HepG2 (cell line): ENCODE measurements at regions not wholly inside any gene's neighbourhood (a gene's known extent, or its start where the extent isn't known, plus 50 kb on each side); places are given as distances from the start of the nearest gene placed in this dataset.

Experiments
- ATAC-seq: fragments of 200-7000 bp; cut with Tn5 transposase; 3 replicates; pipeline ENCODE4 v1.9.1; 2020; ENCODE audit warnings: mild to moderate bottlenecking, moderate library complexity
- BruUV-seq: library from RNA; stranded (reverse); fragments of 400-500 nt; replicated peaks from 2 replicates; lab custom pipeline; 2021; lab: Mats Ljungman, UMichigan
- CTCF ChIA-PET: fragments of 300-600 bp; formaldehyde crosslinking; extraction: SDS; loops from one replicate; lab custom pipeline; 2021; ENCODE audit warnings: low total read pairs, inconsistent platforms, low intra/inter-chr PET ratio; lab: Yijun Ruan, JAX
- POLR2A ChIA-PET: fragments of 350-600 bp; sonication (Branson Sonifier 250); formaldehyde crosslinking; loops from one replicate; lab custom pipeline; 2020; ENCODE audit warnings: antibody characterized with exemption, inconsistent platforms; lab: Yijun Ruan, JAX
- DNase-seq: peaks from one replicate; pipeline ENCODE4 v3.0.0-alpha.2; 2015; ENCODE audit warnings: low spot score
- FAIRE-seq: peaks from 3 replicates; lab custom pipeline; 2011; peaks lifted over from hg19 to GRCh38; lab: Jason Lieb, UNC
- H2AFZ ChIP-seq: one replicate; pipeline ENCODE4 v1.6.1; 2011; ENCODE audit warnings: low read length, inconsistent platforms
- H3K27ac ChIP-seq: fragments of 300-600 bp; 3 replicates; pipeline ENCODE4 v1.8.0; 2011; ENCODE audit warnings: mixed run types, mild to moderate bottlenecking, mixed read lengths, low read length, inconsistent platforms; ENCODE audit not compliant: insufficient read depth; ENCODE audit errors: extremely low read length
- H3K27me3 ChIP-seq, 2 experiments: fragments of 200-600 bp in 1 of 2; 2 replicates in 1 of 2; 3 replicates in 1 of 2; pipeline versions ENCODE4 v1.6.0 to v1.8.0; 2011; ENCODE audit warnings: low read length in 2 of 2, mild to moderate bottlenecking in 2 of 2, moderate library complexity in 2 of 2, inconsistent platforms in 1 of 2; ENCODE audit not compliant: insufficient read depth in 2 of 2, control insufficient read depth in 1 of 2
- H3K36me3 ChIP-seq, 2 experiments: fragments of 200-600 bp in 1 of 2; replicated peaks in 1 of 2; 2 replicates in 1 of 2; 3 replicates in 1 of 2; pipeline versions ENCODE4 v1.5.1 to v1.8.0; 2011; ENCODE audit warnings: low read length in 2 of 2, inconsistent platforms in 1 of 2; ENCODE audit not compliant: insufficient read depth in 2 of 2, control insufficient read depth in 1 of 2
- H3K4me1 ChIP-seq: 2 replicates; pipeline ENCODE4 v1.5.1; 2012; ENCODE audit warnings: low read length, inconsistent platforms; ENCODE audit not compliant: insufficient read depth
- H3K4me2 ChIP-seq: 2 replicates; pipeline ENCODE4 v1.6.0; 2011; ENCODE audit warnings: low read depth, low read length, inconsistent platforms
- H3K4me3 ChIP-seq, 3 experiments: fragments of 200-600 bp in 1 of 3; sonication (generic), shearing (Covaris generic) in 1 of 3; replicated peaks in 1 of 3; 2 replicates each; pipeline ENCODE4 v1.5.1; 2011 to 2016; ENCODE audit warnings: low read length in 3 of 3, inconsistent platforms in 2 of 3, low read depth in 2 of 3, mild to moderate bottlenecking in 2 of 3, control low read depth in 1 of 3, mixed read lengths in 1 of 3; ENCODE audit not compliant: insufficient read depth in 1 of 3
- H3K79me2 ChIP-seq: one replicate; pipeline ENCODE4 v1.6.1; 2011; ENCODE audit warnings: low read length, inconsistent platforms; ENCODE audit not compliant: insufficient read depth
- H3K9ac ChIP-seq: 2 replicates; pipeline ENCODE4 v1.6.0; 2011; ENCODE audit warnings: mild to moderate bottlenecking, low read depth, low read length, inconsistent platforms; ENCODE audit not compliant: insufficient read depth
- H3K9me3 ChIP-seq: 2 replicates; pipeline ENCODE4 v1.5.1; 2012; ENCODE audit warnings: mild to moderate bottlenecking, low read length
- H4K20me1 ChIP-seq: 2 replicates; pipeline ENCODE4 v1.6.0; 2011; ENCODE audit warnings: inconsistent platforms, mild to moderate bottlenecking, low read length, moderate library complexity; ENCODE audit not compliant: insufficient read depth
- AHDC1 ChIP-seq: sonication (generic); formaldehyde crosslinking; IDR thresholded peaks from 2 replicates; pipeline ENCODE4 v1.5.1; 2020; ENCODE audit warnings: mild to moderate bottlenecking, missing genetic modification reagents, borderline replicate concordance
- ATRX ChIP-seq: sonication (generic); formaldehyde crosslinking; IDR thresholded peaks from 2 replicates; pipeline ENCODE4 v1.4.0; 2020; ENCODE audit warnings: missing genetic modification reagents, borderline replicate concordance
- ELF3 ChIP-seq: IDR thresholded peaks from 2 replicates; pipeline ENCODE4 v1.6.1; 2016; ENCODE audit warnings: missing genetic modification reagents, missing compliant biosample characterization
- GABPA ChIP-seq, 2 experiments: IDR thresholded peaks; 2 replicates each; pipeline ENCODE4 v1.6.1; 2011 to 2016; ENCODE audit warnings: low read depth in 2 of 2, low read length in 1 of 2, missing biosample characterization in 1 of 2, missing genetic modification characterization in 1 of 2
- GABPB1 ChIP-seq: IDR thresholded peaks from 2 replicates; pipeline ENCODE4 v1.6.1; 2016; ENCODE audit warnings: mild to moderate bottlenecking, missing genetic modification reagents, moderate library complexity, missing compliant biosample characterization
- HNF4A ChIP-seq: sonication (generic); formaldehyde crosslinking; IDR thresholded peaks from 2 replicates; pipeline ENCODE4 v1.4.0; 2020; ENCODE audit warnings: missing genetic modification reagents
- IKZF5 ChIP-seq: IDR thresholded peaks from 2 replicates; pipeline ENCODE4 v1.6.1; 2018; ENCODE audit warnings: missing genetic modification reagents, mild to moderate bottlenecking, missing compliant biosample characterization
- KLF12 ChIP-seq: sonication (generic); formaldehyde crosslinking; IDR thresholded peaks from 2 replicates; pipeline ENCODE4 v1.4.0; 2020; ENCODE audit warnings: missing genetic modification reagents, borderline replicate concordance
- MAX ChIP-seq: IDR thresholded peaks from 2 replicates; pipeline ENCODE4 v1.6.1; 2012; ENCODE audit warnings: inconsistent platforms
- SNAPC4 ChIP-seq: sonication (generic); formaldehyde crosslinking; IDR thresholded peaks from 2 replicates; pipeline ENCODE4 v1.4.0; 2020; ENCODE audit warnings: mild to moderate bottlenecking, missing genetic modification reagents
- ZFP36L2 ChIP-seq: sonication (generic); formaldehyde crosslinking; IDR thresholded peaks from 2 replicates; pipeline ENCODE4 v1.4.0; 2020; ENCODE audit warnings: missing genetic modification reagents
- ZNF274 ChIP-seq: sonication (generic); formaldehyde crosslinking; IDR thresholded peaks from 2 replicates; pipeline ENCODE4 v1.5.1; 2020; ENCODE audit warnings: mild to moderate bottlenecking, missing genetic modification reagents
- ZNF44 ChIP-seq: sonication (generic); formaldehyde crosslinking; IDR thresholded peaks from 2 replicates; pipeline ENCODE4 v1.5.1; 2020; ENCODE audit warnings: mild to moderate bottlenecking, missing genetic modification reagents
- WGBS: methylation state at CpG from one replicate; pipeline ENCODE4 v1.1.6; 2017; ENCODE audit warnings: low lambda C conversion rate; 5-methylcytosine and 5-hydroxymethylcytosine counted together
- in situ Hi-C: cut with HindIII; loops from 2 replicates; pipeline ENCODE4 v1.10.0; 2017; ENCODE audit warnings: low pct_unique_long_range_greater_than_20kb; ENCODE audit not compliant: extremely low pct_ligation_motif_present
- intact Hi-C: fragments of 100-400 bp; cut with micrococcal nuclease; formaldehyde crosslinking; loops from one replicate; pipeline ENCODE4 v1.10.0; 2022; ENCODE audit not compliant: unreplicated experiment

- peak; percentile 39 for FAIRE-seq
- WGBS = 58% methylated on average over 17 of the region's 32 CpGs
- TF ChIP-seq ATRX = no peak
- no peak for TF ChIP-seq IKZF5 (CRISPR knock-in tag)
- TF ChIP-seq HNF4A (CRISPR knock-in tag) = peak; percentile 45
- TF ChIP-seq ZNF44 (CRISPR knock-in tag) = no peak
- TF ChIP-seq ZFP36L2 (CRISPR knock-in tag) = no peak
- TF ChIP-seq GABPB1 (CRISPR knock-in tag) = peak; percentile 51
- no peak for TF ChIP-seq SNAPC4 (CRISPR knock-in tag)
- no peak for TF ChIP-seq GABPA (IDR thresholded peaks at IDR 0.05; ENCODE audit: low read depth, low read length)
- peak; percentile 55 for TF ChIP-seq GABPA (CRISPR knock-in tag; IDR thresholded peaks at IDR 0.05; ENCODE audit: low read depth)
- no peak for TF ChIP-seq ZNF274 (CRISPR knock-in tag)
- TF ChIP-seq ELF3 (CRISPR knock-in tag) = no peak
- no peak for TF ChIP-seq AHDC1 (CRISPR knock-in tag)
- TF ChIP-seq MAX = no peak
- TF ChIP-seq KLF12 = no peak
These were observed 1762.2 kb downstream of the TP53TG3F start for GRCh38 chr16:35221482-35222185.

More at GRCh38 chr16:35221482-35222185, 1762.2 kb downstream of the TP53TG3F start:
- POLR2A ChIA-PET = no interaction called here
- no TSS peak for BruUV-seq
- CTCF ChIA-PET = no interaction called here
- no peaks in the 10 kb centered on the region for H4K20me1 ChIP-seq
- H3K4me1 ChIP-seq = no peaks in the 10 kb centered on the region
- no peak overlapping the region for H2AFZ ChIP-seq
- no peaks in the 10 kb centered on the region for H3K79me2 ChIP-seq
- H3K27ac ChIP-seq = no peak overlapping the region
- H3K36me3 ChIP-seq = no peaks in the 10 kb centered on the region
- H3K27me3 ChIP-seq = no peaks in the 10 kb centered on the region
- H3K9ac ChIP-seq = no peak overlapping the region
- H3K9me3 ChIP-seq = peaks cover 45% of the 10 kb centered on the region
- no peak overlapping the region for H3K4me2 ChIP-seq
- in situ Hi-C loops (no loop called here), intact Hi-C loops (no loop called here)
- ATAC-seq (peak; percentile 78), DNase-seq (peak; percentile 27)
- no peak overlapping the region for H3K4me3 ChIP-seq
